Psoas muscle (tissue), 7 donors: ENCODE measurements at regions not wholly inside any gene's neighbourhood (a gene's known extent, or its start where the extent isn't known, plus 50 kb on each side); places are given as distances from the start of the nearest gene placed in this dataset.

Experiments used
- ATAC-seq, 4 donors: fragments of 200-7000 bp; cut with Tn5 transposase; one replicate each; pipeline ENCODE4 v1.9.1; 2020; ENCODE audit warnings: moderate library complexity in 3 of 4, mild to moderate bottlenecking in 2 of 4
- DNase-seq, 2 donors: peaks; one replicate each; pipeline ENCODE4 v3.0.0-alpha.2; 2020
- H3K27ac ChIP-seq: fragments of 200-600 bp; one replicate; pipeline ENCODE4 v1.8.0; 2022
- H3K27me3 ChIP-seq, 3 donors: fragments of 200-600 bp in 1 of 3; one replicate each; pipeline versions ENCODE4 v1.6.1 to v1.8.0; 2013 to 2022; ENCODE audit warnings: low read length in 2 of 3, mild to moderate bottlenecking in 2 of 3, moderate library complexity in 1 of 3; ENCODE audit not compliant: insufficient read depth in 3 of 3
- H3K36me3 ChIP-seq, 2 donors: fragments of 200-600 bp in 1 of 2; one replicate each; pipeline versions ENCODE4 v1.6.1 to v1.8.0; 2013 to 2022; ENCODE audit warnings: low read depth in 1 of 2, mild to moderate bottlenecking in 1 of 2, moderate library complexity in 1 of 2; ENCODE audit not compliant: insufficient read depth in 1 of 2
- H3K4me1 ChIP-seq: fragments of 200-600 bp; one replicate; pipeline ENCODE4 v1.8.0; 2022
- H3K4me3 ChIP-seq: fragments of 200-600 bp; one replicate; pipeline ENCODE4 v1.8.0; 2022; ENCODE audit warnings: mild to moderate bottlenecking
- H3K9me3 ChIP-seq: fragments of 200-600 bp; one replicate; pipeline ENCODE4 v1.8.0; 2022
- CTCF ChIP-seq: fragments of 200-600 bp; IDR thresholded peaks from one replicate; pipeline ENCODE4 v1.8.0; 2022; ENCODE audit warnings: antibody characterized with exemption
- WGBS, 3 donors: extraction: QIAGEN DNeasy Blood & Tissue Kit; methylation state at CpG; one replicate each; pipeline versions ENCODE4 v1.1.6 to v1.1.7; 2013; 5-methylcytosine and 5-hydroxymethylcytosine counted together
- intact Hi-C, 2 donors: fragments of 100-400 bp; cut with DNase I; formaldehyde crosslinking; loops; one replicate each; pipeline versions ENCODE4 v1.11.0 to v1.14.2; 2022
- donor health status: healthy with polysubstance abuse.
- donor health status: DM: no; HTN: no; CAD: no; lungs with moderate emphysema.
- donor health status: Bipolar disorder and iron deficiency.
- donor health status: healthy.
- donor health status: DM: yes; HTN: yes; CAD: no.
- donor health status: DM: no; HTN: no; CAD: no.
- donor health status: DM: yes; HTN: yes; CAD: no.

DNA sequence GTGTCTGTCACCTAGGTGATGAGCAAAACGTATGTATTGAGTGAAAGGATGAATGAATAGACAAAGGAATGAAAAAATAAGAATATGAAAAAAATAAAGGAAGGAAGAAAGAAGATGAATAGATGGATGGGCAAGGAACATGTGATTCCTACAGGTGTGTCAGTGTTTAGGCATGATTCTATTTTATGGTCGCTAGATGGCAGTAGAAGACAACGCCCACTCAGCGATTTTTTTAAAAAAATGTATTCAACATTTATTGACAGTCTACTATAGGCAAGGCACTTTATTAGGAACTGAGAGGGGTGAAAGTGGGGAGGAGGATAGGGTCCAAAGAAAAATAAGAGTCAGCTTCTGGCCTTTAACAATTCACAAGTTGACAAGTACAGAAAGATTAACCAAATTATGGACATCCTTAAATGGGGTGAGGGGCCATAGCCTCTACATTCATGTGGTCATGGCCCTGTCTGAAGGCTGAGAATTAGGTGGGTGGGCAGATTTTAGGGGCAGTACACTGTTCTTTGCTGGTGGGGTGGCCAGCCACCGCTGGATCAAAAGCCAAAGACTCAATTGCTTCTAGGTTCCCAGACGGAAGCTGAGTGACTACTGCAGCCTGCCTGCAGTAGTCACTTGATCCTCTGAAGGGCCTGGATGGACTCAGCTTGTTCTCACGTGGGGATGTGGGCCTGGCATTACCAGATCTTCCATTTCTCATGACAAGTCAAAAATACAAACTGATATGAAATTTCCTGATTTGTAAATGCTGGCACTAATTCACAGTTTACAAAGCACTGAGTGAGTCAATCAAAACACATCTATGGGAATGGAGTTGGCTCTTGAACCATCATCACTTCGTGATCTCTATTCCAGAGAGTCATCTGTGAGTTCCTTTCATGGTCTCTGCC is 83.9 kb downstream of the FASLG start:
- H3K4me3 ChIP-seq = no peak overlapping the region
- WGBS, 3 donors = 16 to 19% (median 18%) methylated on average over 8 of the region's 8 CpGs
- H3K36me3 ChIP-seq = no peaks in the 10 kb centered on the region
- H3K27ac ChIP-seq = no peak overlapping the region
- peak; percentile 67 for TF ChIP-seq CTCF
- ATAC-seq = peak in 2 of 4 donors; percentile 48 to 56
- H3K9me3 ChIP-seq = no peaks in the 10 kb centered on the region
- peaks cover 0 to 3% (median 0%) of the 10 kb centered on the region in 3 donors for H3K27me3 ChIP-seq
- H3K4me1 ChIP-seq = no peaks in the 10 kb centered on the region
- DNase-seq = no peak
- intact Hi-C loops = loop anchor here in 1 of 2 donors (2.0 to 10.0 kb wide), 2 partner anchors 462 to 692 kb away; no protein-coding TSS in a partner anchor

DNA sequence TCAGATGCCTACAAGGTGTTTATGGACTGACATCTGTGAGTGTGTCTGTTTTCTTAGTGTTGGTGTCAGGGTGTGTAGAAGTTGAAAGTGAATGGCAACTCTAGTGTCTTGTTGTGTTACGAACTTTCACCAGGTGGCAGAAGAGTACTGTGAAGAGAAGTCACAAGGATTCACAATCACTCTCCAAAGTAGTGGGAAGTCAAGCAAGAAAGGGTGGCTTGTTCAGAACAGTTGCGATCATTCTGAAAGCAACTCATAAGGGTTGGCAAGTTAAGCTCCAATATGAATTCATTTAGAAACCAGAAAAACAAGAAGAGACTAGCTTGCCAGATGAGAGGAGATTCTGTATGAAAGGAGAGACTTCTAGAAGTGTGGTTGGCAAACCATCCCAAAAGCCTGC is 86.1 kb downstream of the FASLG start:
- H3K4me1 ChIP-seq = no peaks in the 10 kb centered on the region
- H3K27me3 ChIP-seq = peaks cover 0 to 3% (median 0%) of the 10 kb centered on the region in 3 donors
- no peak overlapping the region for H3K4me3 ChIP-seq
- no peaks in the 10 kb centered on the region for H3K36me3 ChIP-seq
- WGBS, 3 donors = 21 to 34% (median 26%) methylated on average over 2 of the region's 2 CpGs
- intact Hi-C loops = loop anchor here (5.0 to 10.0 kb wide), 2 partner anchors 452 to 690 kb away; no protein-coding TSS in a partner anchor
- TF ChIP-seq CTCF = peak; percentile 36
- ATAC-seq (peak in 3 of 4 donors; percentile 57 to 80 (median 64)), DNase-seq (no peak)
- H3K9me3 ChIP-seq = no peaks in the 10 kb centered on the region
- H3K27ac ChIP-seq = no peak overlapping the region

DNA sequence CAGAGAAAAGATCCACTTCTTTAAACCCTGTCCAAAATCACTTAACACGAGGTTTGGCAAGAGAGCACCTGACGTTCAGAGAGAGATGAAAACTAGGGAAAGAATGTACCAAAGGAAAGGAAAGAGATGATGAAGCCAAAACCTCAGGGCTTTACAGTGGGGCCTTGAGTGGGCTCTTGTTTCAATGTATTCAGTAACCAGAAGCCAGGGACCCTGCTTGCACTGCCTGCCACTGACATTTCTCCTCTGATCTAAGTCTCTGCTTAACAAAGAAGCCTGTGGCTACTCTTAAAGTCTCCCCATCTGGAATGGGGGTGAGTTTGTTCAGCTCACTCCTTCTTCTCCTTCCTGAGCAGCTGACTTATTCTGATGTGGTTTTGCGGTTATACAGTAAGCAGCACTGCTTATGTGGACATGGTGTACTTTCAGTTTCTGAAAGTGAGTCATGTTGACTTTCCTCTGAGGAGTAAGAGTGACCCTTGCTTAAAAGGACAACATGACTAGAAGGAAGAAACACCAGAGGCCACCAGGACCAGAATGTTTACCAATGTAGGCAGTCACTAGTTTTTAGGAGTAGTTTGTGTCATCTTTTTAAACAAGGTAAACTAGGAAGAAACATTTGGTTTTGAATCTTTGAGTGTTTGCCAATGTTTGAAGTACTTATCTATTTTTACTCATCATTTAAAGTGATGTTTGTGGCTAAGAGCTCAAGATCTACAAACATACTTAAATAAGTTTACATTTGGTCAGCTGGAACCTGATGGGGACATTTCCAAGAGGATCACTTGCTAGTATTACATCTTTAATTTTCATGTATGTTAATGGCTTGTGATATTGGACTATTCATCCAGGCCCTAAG is 87.4 kb downstream of the FASLG start:
- intact Hi-C loops = loop anchor here (5.0 to 10.0 kb wide), 2 partner anchors 451 to 688 kb away; no protein-coding TSS in a partner anchor
- H3K9me3 ChIP-seq = no peaks in the 10 kb centered on the region
- DNase-seq (no peak), ATAC-seq (peak; percentile 56 to 87 (median 80))
- no peaks in the 10 kb centered on the region for H3K36me3 ChIP-seq
- H3K4me1 ChIP-seq = no peaks in the 10 kb centered on the region
- no peak for TF ChIP-seq CTCF
- H3K27ac ChIP-seq = no peak overlapping the region
- H3K27me3 ChIP-seq = peaks cover 0 to 3% (median 0%) of the 10 kb centered on the region in 3 donors
- 38 to 55% (median 42%) methylated on average over 3 of the region's 3 CpGs for WGBS, 3 donors
- no peak overlapping the region for H3K4me3 ChIP-seq

GRCh38 chr1:172748201-172748600 is 89.3 kb downstream of the FASLG start:
- H3K27ac ChIP-seq = no peak overlapping the region
- H3K4me1 ChIP-seq = no peaks in the 10 kb centered on the region
- DNase-seq (no peak), ATAC-seq (no peak)
- no peaks in the 10 kb centered on the region for H3K36me3 ChIP-seq
- H3K9me3 ChIP-seq = no peaks in the 10 kb centered on the region
- intact Hi-C loops = loop anchor here (5.0 to 10.0 kb wide), 2 partner anchors 449 to 687 kb away; no protein-coding TSS in a partner anchor
- 92 to 96% (median 95%) methylated on average over 24 of the region's 24 CpGs for WGBS, 3 donors
- H3K27me3 ChIP-seq = peaks cover 0 to 3% (median 0%) of the 10 kb centered on the region in 3 donors
- H3K4me3 ChIP-seq = no peak overlapping the region
- no peak for TF ChIP-seq CTCF
